Chondrocyte (in vitro differentiated cells): ENCODE measurements at regions not wholly inside any gene's neighbourhood (a gene's known extent, or its start where the extent isn't known, plus 50 kb on each side); places are given as distances from the start of the nearest gene placed in this dataset.
"Not testable (repeated sequence)": the region's sequence is repeated elsewhere in the genome, so short reads cannot be mapped to it uniquely, and the experiment has no call there.

Experiments used
- DNase-seq: peaks from one replicate; pipeline ENCODE4 v3.0.0; 2021; ENCODE audit warnings: mixed read lengths, low spot score
- H3K27ac Mint-ChIP-seq: one replicate; pipeline ENCODE4 v1.8.0; 2021; ENCODE audit warnings: mild to moderate bottlenecking, moderate library complexity, mixed read lengths; ENCODE audit not compliant: unreplicated experiment
- H3K27me3 Mint-ChIP-seq: 2 replicates; pipeline ENCODE4 v1.8.0; 2021; ENCODE audit warnings: low read depth, mixed read lengths
- H3K36me3 Mint-ChIP-seq: 2 replicates; pipeline ENCODE4 v1.8.0; 2021; ENCODE audit warnings: low read depth, mixed read lengths
- H3K4me1 Mint-ChIP-seq: 2 replicates; pipeline ENCODE4 v1.8.0; 2021; ENCODE audit warnings: low read depth, mild to moderate bottlenecking, mixed read lengths
- H3K4me3 Mint-ChIP-seq: one replicate; pipeline ENCODE4 v1.8.0; 2021; ENCODE audit warnings: mild to moderate bottlenecking, moderate library complexity, mixed read lengths; ENCODE audit not compliant: unreplicated experiment
- H3K9me3 Mint-ChIP-seq: 2 replicates; pipeline ENCODE4 v1.8.0; 2021; ENCODE audit warnings: low read depth, mixed read lengths
- TF ChIP-seq, protein P1 (sequence below): fragments of 200-600 bp; sonication (generic); IDR thresholded peaks from 2 replicates; pipeline ENCODE4 v1.5.0; 2021; ENCODE audit warnings: antibody characterized with exemption, mild to moderate bottlenecking, moderate library complexity

- Mint-ChIP-seq H3K27me3 (peaks cover 5% of the 10 kb centered on the region), H3K9me3 (no peaks in the 10 kb centered on the region), H3K4me1 (no peaks in the 10 kb centered on the region)
These were observed 379.0 kb upstream of the GOT2 start for GRCh38 chr16:59113004-59113670.

GRCh38 chr16:59111280-59111679 is 377.2 kb upstream of the GOT2 start:
- Mint-ChIP-seq H3K27me3 (peaks cover 5% of the 10 kb centered on the region), H3K36me3 (no peaks in the 10 kb centered on the region), H3K27ac (no peak overlapping the region), H3K4me3 (no peak overlapping the region), H3K9me3 (no peaks in the 10 kb centered on the region), H3K4me1 (no peaks in the 10 kb centered on the region)
- TF ChIP-seq, protein P1, sequence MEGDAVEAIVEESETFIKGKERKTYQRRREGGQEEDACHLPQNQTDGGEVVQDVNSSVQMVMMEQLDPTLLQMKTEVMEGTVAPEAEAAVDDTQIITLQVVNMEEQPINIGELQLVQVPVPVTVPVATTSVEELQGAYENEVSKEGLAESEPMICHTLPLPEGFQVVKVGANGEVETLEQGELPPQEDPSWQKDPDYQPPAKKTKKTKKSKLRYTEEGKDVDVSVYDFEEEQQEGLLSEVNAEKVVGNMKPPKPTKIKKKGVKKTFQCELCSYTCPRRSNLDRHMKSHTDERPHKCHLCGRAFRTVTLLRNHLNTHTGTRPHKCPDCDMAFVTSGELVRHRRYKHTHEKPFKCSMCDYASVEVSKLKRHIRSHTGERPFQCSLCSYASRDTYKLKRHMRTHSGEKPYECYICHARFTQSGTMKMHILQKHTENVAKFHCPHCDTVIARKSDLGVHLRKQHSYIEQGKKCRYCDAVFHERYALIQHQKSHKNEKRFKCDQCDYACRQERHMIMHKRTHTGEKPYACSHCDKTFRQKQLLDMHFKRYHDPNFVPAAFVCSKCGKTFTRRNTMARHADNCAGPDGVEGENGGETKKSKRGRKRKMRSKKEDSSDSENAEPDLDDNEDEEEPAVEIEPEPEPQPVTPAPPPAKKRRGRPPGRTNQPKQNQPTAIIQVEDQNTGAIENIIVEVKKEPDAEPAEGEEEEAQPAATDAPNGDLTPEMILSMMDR, result no peak
- no peak for DNase-seq

More at GRCh38 chr16:59113004-59113670, 379.0 kb upstream of the GOT2 start:
- H3K36me3 Mint-ChIP-seq, result no peaks in the 10 kb centered on the region
- H3K4me3 Mint-ChIP-seq, result no peak overlapping the region
- no peak for DNase-seq
- TF ChIP-seq, protein P1, result no peak
- H3K27ac Mint-ChIP-seq, result no peak overlapping the region

GRCh38 chr16:59108374-59108773 is 374.3 kb upstream of the GOT2 start:
- DNase-seq, result no peak
- TF ChIP-seq, protein P1, result peak; percentile 45
- Mint-ChIP-seq H3K27ac (no peak overlapping the region), H3K36me3 (no peaks in the 10 kb centered on the region), H3K4me3 (no peak overlapping the region), H3K27me3 (peaks cover 5% of the 10 kb centered on the region), H3K9me3 (no peaks in the 10 kb centered on the region), H3K4me1 (no peaks in the 10 kb centered on the region)

- H3K27me3 Mint-ChIP-seq, DNase-seq, H3K27ac Mint-ChIP-seq, H3K36me3 Mint-ChIP-seq, H3K4me3 Mint-ChIP-seq, H3K4me1 Mint-ChIP-seq: not testable (repeated sequence)
- H3K9me3 Mint-ChIP-seq, result peaks cover 12% of the 10 kb centered on the region
These were observed 362.6 kb upstream of the GOT2 start for GRCh38 chr16:59096682-59097081.

DNA sequence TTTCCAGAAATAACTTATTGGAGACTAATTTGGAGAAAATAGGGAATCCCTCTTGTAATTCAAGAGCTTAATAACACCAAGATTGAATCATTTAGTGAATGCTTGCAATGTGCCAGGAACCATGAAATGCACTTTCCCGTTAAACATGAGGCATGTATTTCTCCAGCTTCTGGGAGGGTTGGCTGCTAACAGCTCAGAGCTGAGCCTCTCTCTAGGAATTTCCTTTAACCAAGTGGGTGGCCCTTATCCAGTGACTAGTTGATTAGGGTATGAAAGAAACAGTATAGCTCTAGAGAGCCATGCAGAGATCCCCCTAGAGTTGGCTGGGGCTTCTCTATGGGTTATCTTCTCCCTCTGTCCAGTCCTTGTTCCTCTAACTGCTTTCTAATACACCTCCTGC is 356.4 kb upstream of the GOT2 start:
- Mint-ChIP-seq H3K9me3 (no peaks in the 10 kb centered on the region), H3K4me1 (no peaks in the 10 kb centered on the region), H3K27me3 (peaks cover 3% of the 10 kb centered on the region), H3K27ac (no peak overlapping the region), H3K36me3 (no peaks in the 10 kb centered on the region), H3K4me3 (no peak overlapping the region)
- no peak for DNase-seq
- TF ChIP-seq, protein P1, result no peak

DNA sequence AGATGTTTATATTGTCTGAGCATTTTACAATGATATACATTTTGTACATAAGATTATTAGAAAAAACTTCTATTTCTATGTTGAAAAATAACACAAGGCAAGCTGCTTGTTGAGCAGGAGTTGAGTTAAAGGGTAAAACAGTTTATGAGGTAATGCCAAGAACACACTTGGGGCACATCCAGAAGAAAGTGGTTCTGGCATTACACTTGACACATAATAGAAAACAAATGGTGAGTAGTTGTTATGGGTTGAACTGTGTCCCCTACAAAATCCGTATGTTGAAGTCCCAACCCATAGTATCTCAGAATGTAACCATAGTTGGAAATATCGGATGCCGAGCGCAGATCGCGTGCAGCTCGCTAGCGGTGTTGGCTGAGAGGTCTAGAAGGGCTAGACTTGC is 354.3 kb upstream of the GOT2 start:
- Mint-ChIP-seq H3K36me3 (no peaks in the 10 kb centered on the region), H3K27me3 (peaks cover 3% of the 10 kb centered on the region), H3K27ac (no peak overlapping the region), H3K4me1 (no peaks in the 10 kb centered on the region), H3K4me3 (no peak overlapping the region), H3K9me3 (no peaks in the 10 kb centered on the region)
- no peak for DNase-seq
- TF ChIP-seq, protein P1, result no peak
